Uterus (tissue), 3 donors: ENCODE measurements at regions not wholly inside any gene's neighbourhood (a gene's known extent, or its start where the extent isn't known, plus 50 kb on each side); places are given as distances from the start of the nearest gene placed in this dataset.

Experiments
- DNase-seq, 2 donors: peaks; one replicate each; pipeline ENCODE4 v3.0.0-alpha.2; 2019 to 2020
- H3K27ac ChIP-seq, 2 donors: fragments of 200-600 bp; sonication (generic); 1 replicate in 1 of 2; 2 replicates in 1 of 2; pipeline ENCODE4 v1.5.1; 2016 to 2018
- H3K27me3 ChIP-seq, 2 donors: fragments of 200-600 bp; sonication (generic); one replicate each; pipeline ENCODE4 v1.5.1; 2018 to 2019; ENCODE audit warnings: control low read depth in 1 of 2
- H3K36me3 ChIP-seq, 2 donors: fragments of 200-600 bp; sonication (generic); one replicate each; pipeline ENCODE4 v1.5.1; 2019; ENCODE audit warnings: control low read depth in 1 of 2
- H3K4me1 ChIP-seq, 2 donors: fragments of 200-600 bp; sonication (generic); one replicate each; pipeline ENCODE4 v1.5.1; 2018 to 2019; ENCODE audit warnings: control low read depth in 1 of 2
- H3K4me3 ChIP-seq, 2 donors: fragments of 200-600 bp; sonication (generic); 1 replicate in 1 of 2; 2 replicates in 1 of 2; pipeline ENCODE4 v1.5.1; 2018 to 2019; ENCODE audit warnings: mild to moderate bottlenecking in 1 of 2
- H3K9me3 ChIP-seq, 2 donors: fragments of 200-600 bp; sonication (generic); one replicate each; pipeline ENCODE4 v1.5.1; 2019; ENCODE audit warnings: control low read depth in 1 of 2
- POLR2A ChIP-seq, 2 donors: fragments of 450-650 bp; IDR thresholded peaks; one replicate each; pipeline ENCODE4 v1.6.1; 2016; ENCODE audit warnings: antibody characterized with exemption in 2 of 2, mild to moderate bottlenecking in 1 of 2, moderate library complexity in 1 of 2
- intact Hi-C: fragments of 100-400 bp; cut with DNase I; formaldehyde crosslinking; loops from one replicate; pipeline ENCODE4 v1.15.1; 2023; ENCODE audit warnings: low total_unique reads
- TF ChIP-seq, protein P1 (sequence below), 4 experiments: fragments of 200-600 bp in 2 of 4; fragments of 450-650 bp in 2 of 4; sonication (generic) in 2 of 4; IDR thresholded peaks; one replicate each; pipeline ENCODE4 v1.5.1; 2016 to 2019; ENCODE audit warnings: antibody characterized with exemption in 4 of 4, mild to moderate bottlenecking in 2 of 4, moderate library complexity in 1 of 4
- donor health status: DM: yes; HTN: yes; CAD: no.

DNA sequence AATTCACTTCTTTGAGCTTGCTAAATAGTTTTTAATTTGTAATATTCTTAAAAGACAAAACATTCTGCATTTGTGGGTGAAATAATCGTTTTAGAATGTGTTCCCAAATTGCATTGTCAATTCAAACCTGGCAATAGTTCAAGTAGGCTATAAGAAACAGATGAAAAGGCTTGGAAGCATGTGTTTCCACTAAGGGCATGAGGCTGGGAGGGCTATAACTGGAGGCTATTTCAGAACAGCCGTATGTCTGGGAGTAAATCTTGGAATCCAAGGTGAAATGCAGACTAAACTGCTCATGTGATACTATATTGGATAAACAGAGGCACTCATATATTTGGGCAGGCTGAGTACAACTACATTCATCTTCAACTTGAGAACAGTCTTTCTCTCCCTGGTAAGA is 117.4 kb upstream of the GRPR start:
- Histone ChIP-seq H3K4me1 (no peaks in the 10 kb centered on the region), H3K4me3 (no peak overlapping the region), H3K36me3 (no peaks in the 10 kb centered on the region), H3K27ac (no peak overlapping the region), H3K9me3 (no peaks in the 10 kb centered on the region), H3K27me3 (no peaks in the 10 kb centered on the region)
- intact Hi-C loops, result no loop called here
- TF ChIP-seq POLR2A (IDR thresholded peaks at IDR 0.05), result no peak
- TF ChIP-seq, protein P1, sequence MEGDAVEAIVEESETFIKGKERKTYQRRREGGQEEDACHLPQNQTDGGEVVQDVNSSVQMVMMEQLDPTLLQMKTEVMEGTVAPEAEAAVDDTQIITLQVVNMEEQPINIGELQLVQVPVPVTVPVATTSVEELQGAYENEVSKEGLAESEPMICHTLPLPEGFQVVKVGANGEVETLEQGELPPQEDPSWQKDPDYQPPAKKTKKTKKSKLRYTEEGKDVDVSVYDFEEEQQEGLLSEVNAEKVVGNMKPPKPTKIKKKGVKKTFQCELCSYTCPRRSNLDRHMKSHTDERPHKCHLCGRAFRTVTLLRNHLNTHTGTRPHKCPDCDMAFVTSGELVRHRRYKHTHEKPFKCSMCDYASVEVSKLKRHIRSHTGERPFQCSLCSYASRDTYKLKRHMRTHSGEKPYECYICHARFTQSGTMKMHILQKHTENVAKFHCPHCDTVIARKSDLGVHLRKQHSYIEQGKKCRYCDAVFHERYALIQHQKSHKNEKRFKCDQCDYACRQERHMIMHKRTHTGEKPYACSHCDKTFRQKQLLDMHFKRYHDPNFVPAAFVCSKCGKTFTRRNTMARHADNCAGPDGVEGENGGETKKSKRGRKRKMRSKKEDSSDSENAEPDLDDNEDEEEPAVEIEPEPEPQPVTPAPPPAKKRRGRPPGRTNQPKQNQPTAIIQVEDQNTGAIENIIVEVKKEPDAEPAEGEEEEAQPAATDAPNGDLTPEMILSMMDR (IDR thresholded peaks at IDR 0.05), result no peak
- no peak for DNase-seq

DNA sequence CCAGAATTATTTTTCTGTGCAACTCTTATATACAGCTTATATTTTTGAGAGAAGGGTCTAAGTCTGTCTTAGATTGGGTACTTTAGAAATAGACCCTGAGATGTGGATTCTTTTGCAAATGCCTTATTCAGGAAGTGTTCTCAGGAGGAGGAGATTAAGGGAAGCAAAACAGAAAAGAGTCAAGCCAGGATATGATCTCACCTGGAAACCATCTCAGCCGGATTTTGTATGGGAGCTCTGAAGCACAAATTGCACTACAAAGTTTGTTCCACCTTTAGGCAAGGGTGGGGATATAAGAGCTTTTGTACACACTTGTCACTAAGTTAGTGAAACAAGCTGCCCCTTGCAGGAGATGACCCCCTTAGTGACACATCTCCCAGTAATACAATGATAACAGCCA is 121.2 kb upstream of the GRPR start:
- H3K27ac ChIP-seq, result no peak overlapping the region
- no peak overlapping the region for H3K4me3 ChIP-seq
- H3K9me3 ChIP-seq, result no peaks in the 10 kb centered on the region
- intact Hi-C loops, result no loop called here
- TF ChIP-seq, protein P1 (IDR thresholded peaks at IDR 0.05), result no peak
- TF ChIP-seq POLR2A (IDR thresholded peaks at IDR 0.05), result no peak
- no peak for DNase-seq
- H3K27me3 ChIP-seq, result no peaks in the 10 kb centered on the region
- no peaks in the 10 kb centered on the region for H3K36me3 ChIP-seq
- no peaks in the 10 kb centered on the region for H3K4me1 ChIP-seq

DNA sequence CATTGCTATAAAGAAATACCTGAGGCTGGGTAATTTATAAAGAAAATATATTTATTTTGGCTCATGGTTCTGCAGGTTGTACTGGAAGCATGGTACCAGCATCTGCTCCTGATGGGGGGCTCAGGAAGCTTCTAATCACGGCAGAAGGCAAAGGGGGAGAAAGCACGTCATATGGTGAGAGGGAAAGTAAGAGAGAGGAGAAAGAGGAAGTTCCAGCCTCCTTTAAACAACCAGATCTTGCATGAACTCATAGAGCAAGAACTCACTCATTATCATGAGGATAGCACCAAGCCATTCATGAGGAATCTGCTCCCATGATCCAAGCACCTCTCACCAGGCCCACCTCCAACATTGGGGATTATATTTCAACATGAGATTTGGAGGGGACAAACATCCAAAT is 125.0 kb upstream of the GRPR start:
- no peaks in the 10 kb centered on the region for H3K36me3 ChIP-seq
- H3K4me3 ChIP-seq, result no peak overlapping the region
- DNase-seq, result no peak
- TF ChIP-seq, protein P1 (IDR thresholded peaks at IDR 0.05), result no peak
- TF ChIP-seq POLR2A (IDR thresholded peaks at IDR 0.05), result no peak
- H3K27me3 ChIP-seq, result no peaks in the 10 kb centered on the region
- no peaks in the 10 kb centered on the region for H3K9me3 ChIP-seq
- no peak overlapping the region for H3K27ac ChIP-seq
- no peaks in the 10 kb centered on the region for H3K4me1 ChIP-seq
- intact Hi-C loops, result no loop called here

DNA sequence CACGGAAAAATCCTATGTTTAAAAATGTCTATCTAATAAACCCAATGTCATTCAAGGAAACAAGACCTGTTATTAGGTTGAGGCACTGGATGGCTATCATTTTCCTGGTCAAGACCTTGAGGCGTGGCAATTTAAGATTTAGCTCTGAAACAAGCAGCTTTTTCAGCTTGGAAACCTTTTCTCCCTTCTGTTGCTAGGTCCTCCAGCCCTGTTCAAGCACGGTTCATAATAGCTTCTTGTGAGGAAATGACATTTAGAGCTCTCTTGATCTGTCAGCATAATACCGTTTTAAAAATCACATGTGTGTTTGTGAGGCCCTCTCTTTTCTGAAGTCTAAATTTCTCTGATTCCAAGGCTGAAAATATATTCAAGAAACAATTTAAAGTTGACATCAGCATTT is 133.6 kb upstream of the GRPR start:
- no peak overlapping the region for H3K4me3 ChIP-seq
- peak overlapping the region in 1 of 2 donors; percentile 41 for H3K27ac ChIP-seq
- no peaks in the 10 kb centered on the region for H3K4me1 ChIP-seq
- no peak for TF ChIP-seq POLR2A (IDR thresholded peaks at IDR 0.05)
- TF ChIP-seq, protein P1 (IDR thresholded peaks at IDR 0.05), result no peak
- no peaks in the 10 kb centered on the region for H3K27me3 ChIP-seq
- intact Hi-C loops, result no loop called here
- no peaks in the 10 kb centered on the region for H3K9me3 ChIP-seq
- no peak for DNase-seq
- H3K36me3 ChIP-seq, result no peaks in the 10 kb centered on the region

DNA sequence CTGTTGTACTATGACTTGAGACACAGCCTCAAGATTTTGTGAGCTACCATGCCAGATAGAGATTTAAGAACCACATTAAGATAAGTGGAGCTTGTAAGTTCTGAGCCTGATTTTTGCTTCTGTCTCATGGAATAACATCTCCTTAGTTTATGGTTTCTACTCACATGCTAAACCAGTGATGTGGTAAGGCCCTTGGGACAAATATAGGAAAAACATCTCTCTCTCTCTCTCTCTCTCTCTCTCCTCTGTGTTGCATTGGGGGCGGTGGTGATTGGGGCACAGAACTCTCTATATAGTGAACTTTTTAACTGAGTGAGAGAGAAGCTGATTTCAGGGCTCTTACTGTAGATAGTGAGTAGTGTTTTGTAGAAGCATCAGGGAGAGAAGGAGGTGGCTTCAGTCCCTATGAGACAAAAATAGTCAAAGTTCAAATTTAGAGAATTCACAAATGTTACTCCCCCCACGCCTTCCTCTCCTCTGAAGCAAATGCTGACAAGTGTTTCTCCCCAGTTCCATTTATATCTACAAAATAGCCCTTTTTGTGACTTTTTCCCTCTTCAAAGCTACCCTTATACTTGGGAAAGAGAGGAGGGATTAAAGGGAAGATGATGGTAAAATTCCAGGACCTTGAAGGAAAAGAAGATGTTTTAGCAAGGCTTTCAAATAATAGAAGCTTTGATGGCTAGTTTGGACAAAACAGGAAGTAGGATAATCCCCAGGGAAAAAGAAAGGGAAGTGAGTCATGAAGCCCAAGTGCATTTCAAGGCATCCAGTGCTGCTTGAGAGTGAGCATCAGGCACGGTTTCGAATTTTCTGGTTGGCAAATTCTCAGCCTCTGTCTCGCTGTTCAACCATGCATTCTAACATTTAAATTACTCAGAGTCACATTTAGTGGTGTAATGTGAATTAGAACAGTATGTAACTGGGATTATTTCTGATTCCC is 134.3 kb upstream of the AP1S2 start:
- H3K36me3 ChIP-seq, result no peaks in the 10 kb centered on the region
- intact Hi-C loops, result no loop called here

More for the DNA sequence above, 134.3 kb upstream of the AP1S2 start:
- no peaks in the 10 kb centered on the region for H3K9me3 ChIP-seq
- peak in 1 of 2 donors; percentile 14 for DNase-seq
- no peak overlapping the region for H3K4me3 ChIP-seq
- H3K4me1 ChIP-seq, result no peaks in the 10 kb centered on the region
- peaks cover 0 to 6% of the 10 kb centered on the region in 2 donors for H3K27me3 ChIP-seq
- H3K27ac ChIP-seq, result peak overlapping the region in 1 of 2 donors; percentile 41
- TF ChIP-seq POLR2A (IDR thresholded peaks at IDR 0.05), result no peak
- TF ChIP-seq, protein P1 (IDR thresholded peaks at IDR 0.05), result no peak
